Prostate gland (tissue), 2 donors: ENCODE measurements at regions not wholly inside any gene's neighbourhood (a gene's known extent, or its start where the extent isn't known, plus 50 kb on each side); places are given as distances from the start of the nearest gene placed in this dataset.

Experiments used
- POLR2AphosphoS5 ChIP-seq: sonication (generic); formaldehyde crosslinking; IDR thresholded peaks from one replicate; pipeline ENCODE4 v1.6.1; 2017; ENCODE audit warnings: antibody characterized with exemption
- TF ChIP-seq, protein P1 (sequence below), 4 experiments: fragments of 200-600 bp in 2 of 4; fragments of 450-650 bp in 2 of 4; sonication (generic) in 2 of 4; IDR thresholded peaks; 1 replicate in 3 of 4; 2 replicates in 1 of 4; pipeline ENCODE4 v1.5.1; 2016 to 2019; ENCODE audit warnings: antibody characterized with exemption in 4 of 4, mild to moderate bottlenecking in 2 of 4, moderate library complexity in 2 of 4

DNA sequence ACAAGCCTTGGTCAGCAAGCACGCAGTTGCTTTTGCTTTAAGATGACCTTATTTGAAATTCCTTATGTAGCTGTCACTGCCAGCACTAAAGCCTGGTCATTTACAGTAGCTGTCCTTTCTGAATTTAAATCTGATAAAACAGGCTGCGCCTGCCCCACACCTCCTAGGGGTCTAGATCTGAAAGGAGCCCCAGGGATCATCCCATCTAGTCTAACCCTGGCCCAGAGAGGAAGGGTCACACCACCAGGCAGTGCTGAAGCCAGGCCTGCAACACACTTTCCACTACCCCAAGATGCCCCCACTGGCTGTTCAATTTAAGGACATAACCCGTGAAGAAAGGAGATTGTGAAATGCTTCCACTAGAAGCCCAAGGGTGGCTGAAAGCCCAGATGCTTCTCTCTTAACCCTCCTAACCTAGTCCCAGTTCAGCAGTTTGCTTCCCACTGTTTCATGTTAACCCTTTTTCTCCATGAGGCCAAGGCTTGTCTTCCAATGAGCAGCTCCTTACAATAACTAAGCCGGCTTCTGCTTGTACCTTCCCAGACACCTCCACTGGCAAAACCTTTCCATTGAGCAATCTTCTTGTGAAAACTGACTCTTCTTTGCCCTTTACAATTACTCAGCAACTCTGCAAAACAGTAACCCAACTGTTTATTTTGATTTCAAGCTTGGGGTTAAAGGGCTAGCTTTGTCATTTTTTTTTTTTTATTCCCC lies 198.9 kb upstream of the LPP start:
- TF ChIP-seq, protein P1, sequence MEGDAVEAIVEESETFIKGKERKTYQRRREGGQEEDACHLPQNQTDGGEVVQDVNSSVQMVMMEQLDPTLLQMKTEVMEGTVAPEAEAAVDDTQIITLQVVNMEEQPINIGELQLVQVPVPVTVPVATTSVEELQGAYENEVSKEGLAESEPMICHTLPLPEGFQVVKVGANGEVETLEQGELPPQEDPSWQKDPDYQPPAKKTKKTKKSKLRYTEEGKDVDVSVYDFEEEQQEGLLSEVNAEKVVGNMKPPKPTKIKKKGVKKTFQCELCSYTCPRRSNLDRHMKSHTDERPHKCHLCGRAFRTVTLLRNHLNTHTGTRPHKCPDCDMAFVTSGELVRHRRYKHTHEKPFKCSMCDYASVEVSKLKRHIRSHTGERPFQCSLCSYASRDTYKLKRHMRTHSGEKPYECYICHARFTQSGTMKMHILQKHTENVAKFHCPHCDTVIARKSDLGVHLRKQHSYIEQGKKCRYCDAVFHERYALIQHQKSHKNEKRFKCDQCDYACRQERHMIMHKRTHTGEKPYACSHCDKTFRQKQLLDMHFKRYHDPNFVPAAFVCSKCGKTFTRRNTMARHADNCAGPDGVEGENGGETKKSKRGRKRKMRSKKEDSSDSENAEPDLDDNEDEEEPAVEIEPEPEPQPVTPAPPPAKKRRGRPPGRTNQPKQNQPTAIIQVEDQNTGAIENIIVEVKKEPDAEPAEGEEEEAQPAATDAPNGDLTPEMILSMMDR (IDR thresholded peaks at IDR 0.05) = no peak
- TF ChIP-seq POLR2AphosphoS5 = no peak
